GM19099 (cell line): ENCODE measurements at regions not wholly inside any gene's neighbourhood (a gene's known extent, or its start where the extent isn't known, plus 50 kb on each side); places are given as distances from the start of the nearest gene placed in this dataset.
A peak's percentile ranks its signal among the peaks of the same experiment; 100 is the strongest.

ENCODE experiments used
- POLR2A ChIP-seq: IDR thresholded peaks from 3 replicates; pipeline ENCODE4 v1.6.1; 2011; ENCODE audit warnings: low read depth; ENCODE audit not compliant: insufficient read length; ENCODE audit errors: extremely low read depth

- no peak for TF ChIP-seq POLR2A
These were observed 386.0 kb downstream of the SOX9 start for GRCh38 chr17:72506773-72507172.

- no peak for TF ChIP-seq POLR2A
These were observed 386.6 kb downstream of the SOX9 start for GRCh38 chr17:72507370-72507769.

GRCh38 chr17:72510351-72511016 lies 389.7 kb downstream of the SOX9 start:
- TF ChIP-seq POLR2A: no peak

- TF ChIP-seq POLR2A: no peak
These were observed 390.4 kb downstream of the SOX9 start for GRCh38 chr17:72511242-72511641.

GRCh38 chr17:72511874-72512273 lies 391.1 kb downstream of the SOX9 start:
- no peak for TF ChIP-seq POLR2A

- no peak for TF ChIP-seq POLR2A
These were observed 392.1 kb downstream of the SOX9 start for GRCh38 chr17:72512649-72513556.

GRCh38 chr17:72514321-72514861 lies 393.6 kb downstream of the SOX9 start:
- no peak for TF ChIP-seq POLR2A

GRCh38 chr17:72514891-72515290 lies 394.1 kb downstream of the SOX9 start:
- TF ChIP-seq POLR2A: no peak

- peak; percentile 35 for TF ChIP-seq POLR2A
These were observed 394.7 kb downstream of the SOX9 start for GRCh38 chr17:72515291-72516065.

GRCh38 chr17:72516772-72517399 lies 396.1 kb downstream of the SOX9 start:
- peak; percentile 43 for TF ChIP-seq POLR2A

GRCh38 chr17:72517413-72518158 lies 396.8 kb downstream of the SOX9 start:
- no peak for TF ChIP-seq POLR2A

GRCh38 chr17:72518159-72518732 lies 397.4 kb downstream of the SOX9 start:
- no peak for TF ChIP-seq POLR2A

- peak; percentile 27 for TF ChIP-seq POLR2A
These were observed 398.2 kb downstream of the SOX9 start for GRCh38 chr17:72518753-72519597.

- no peak for TF ChIP-seq POLR2A
These were observed 398.7 kb downstream of the SOX9 start for GRCh38 chr17:72519598-72519936.
